Glomerular visceral epithelial cell (primary cell): ENCODE measurements at regions not wholly inside any gene's neighbourhood (a gene's known extent, or its start where the extent isn't known, plus 50 kb on each side); places are given as distances from the start of the nearest gene placed in this dataset.
A peak's percentile ranks its signal among the peaks of the same experiment; 100 is the strongest.

ENCODE experiments used
- DNase-seq: peaks from one replicate; pipeline ENCODE4 v3.0.0-alpha.2; 2016; ENCODE audit errors: extremely low spot score

- no peak for DNase-seq
Observed at GRCh38 chrX:42151808-42152207, 228.5 kb upstream of the CASK start.

GRCh38 chrX:42149765-42150164 lies 226.4 kb upstream of the CASK start:
- no peak for DNase-seq

- DNase-seq, result no peak
Observed at GRCh38 chrX:42149281-42149680, 225.9 kb upstream of the CASK start.

- peak; percentile 20 for DNase-seq
Observed at GRCh38 chrX:42143866-42144592, 220.7 kb upstream of the CASK start.

GRCh38 chrX:42140320-42140719 lies 217.0 kb upstream of the CASK start:
- no peak for DNase-seq

GRCh38 chrX:42135583-42136228 lies 212.4 kb upstream of the CASK start:
- DNase-seq, result no peak

GRCh38 chrX:42131856-42132255 lies 208.5 kb upstream of the CASK start:
- DNase-seq, result no peak

GRCh38 chrX:42129022-42129940 lies 205.9 kb upstream of the CASK start:
- DNase-seq, result no peak

GRCh38 chrX:42128587-42128986 lies 205.2 kb upstream of the CASK start:
- DNase-seq, result no peak

- no peak for DNase-seq
Observed at GRCh38 chrX:42128020-42128419, 204.7 kb upstream of the CASK start.

- DNase-seq, result no peak
Observed at GRCh38 chrX:42127563-42127962, 204.2 kb upstream of the CASK start.

- DNase-seq, result no peak
Observed at GRCh38 chrX:42123369-42123768, 200.0 kb upstream of the CASK start.

- DNase-seq, result no peak
Observed at GRCh38 chrX:42119076-42119475, 195.7 kb upstream of the CASK start.

- DNase-seq, result no peak
Observed at GRCh38 chrX:42117318-42117717, 194.0 kb upstream of the CASK start.

GRCh38 chrX:42109428-42109827 lies 186.1 kb upstream of the CASK start:
- no peak for DNase-seq

GRCh38 chrX:42107495-42108488 lies 184.4 kb upstream of the CASK start:
- no peak for DNase-seq

GRCh38 chrX:42106556-42106955 lies 183.2 kb upstream of the CASK start:
- no peak for DNase-seq

- no peak for DNase-seq
Observed at GRCh38 chrX:42102586-42103282, 179.4 kb upstream of the CASK start.

- no peak for DNase-seq
Observed at GRCh38 chrX:42098900-42099299, 175.5 kb upstream of the CASK start.

GRCh38 chrX:42097486-42097885 lies 174.1 kb upstream of the CASK start:
- no peak for DNase-seq
